Neuronal stem cell (in vitro differentiated cells): ENCODE measurements at regions not wholly inside any gene's neighbourhood (a gene's known extent, or its start where the extent isn't known, plus 50 kb on each side); places are given as distances from the start of the nearest gene placed in this dataset.

Experiments
- DNase-seq: peaks from one replicate; pipeline ENCODE4 v3.0.0-alpha.2; 2013; ENCODE audit warnings: low spot score
- H2AFZ ChIP-seq: one replicate; pipeline ENCODE4 v1.6.1; 2013; ENCODE audit warnings: mild to moderate bottlenecking, low read length, inconsistent platforms
- H2AK5ac ChIP-seq: 2 replicates; pipeline ENCODE4 v1.6.1; 2013; ENCODE audit warnings: low read depth, mild to moderate bottlenecking, inconsistent platforms, low read length, moderate library complexity, mixed read lengths
- H2BK120ac ChIP-seq: 2 replicates; pipeline ENCODE4 v1.6.1; 2013; ENCODE audit warnings: low read depth, mild to moderate bottlenecking, inconsistent platforms, low read length, moderate library complexity, mixed read lengths
- H2BK12ac ChIP-seq: one replicate; pipeline ENCODE4 v1.6.1; 2013; ENCODE audit warnings: low read length, inconsistent platforms
- H2BK15ac ChIP-seq: 2 replicates; pipeline ENCODE4 v1.6.1; 2013; ENCODE audit warnings: mild to moderate bottlenecking, low read length, inconsistent platforms, mixed read lengths
- H2BK5ac ChIP-seq: one replicate; pipeline ENCODE4 v1.6.1; 2013; ENCODE audit warnings: inconsistent platforms, mild to moderate bottlenecking, low read length, moderate library complexity
- H3K14ac ChIP-seq: one replicate; pipeline ENCODE4 v1.6.1; 2013; ENCODE audit warnings: low read length, inconsistent platforms
- H3K18ac ChIP-seq: 2 replicates; pipeline ENCODE4 v1.6.1; 2013; ENCODE audit warnings: low read length, inconsistent platforms
- H3K23ac ChIP-seq: 2 replicates; pipeline ENCODE4 v1.6.1; 2013; ENCODE audit warnings: low read depth, mild to moderate bottlenecking, mixed read lengths, low read length, inconsistent platforms; ENCODE audit not compliant: poor library complexity
- H3K27ac ChIP-seq: replicated peaks from 3 replicates; pipeline ENCODE4 v1.5.1; 2013; ENCODE audit warnings: low read length, inconsistent platforms
- H3K27me3 ChIP-seq, 3 experiments: 2 replicates each; pipeline ENCODE4 v1.6.1; 2013; ENCODE audit warnings: low read length in 3 of 3, mild to moderate bottlenecking in 2 of 3, inconsistent platforms in 1 of 3, low read depth in 1 of 3, mixed read lengths in 1 of 3, moderate library complexity in 1 of 3; ENCODE audit not compliant: control insufficient read depth in 3 of 3, insufficient read depth in 3 of 3
- H3K36me3 ChIP-seq, 2 donors: replicated peaks in 1 of 2; 2 replicates each; pipeline ENCODE4 v1.6.1; 2013; ENCODE audit warnings: low read length in 2 of 2; ENCODE audit not compliant: control insufficient read depth in 2 of 2, insufficient read depth in 2 of 2
- H3K4ac ChIP-seq: 2 replicates; pipeline ENCODE4 v1.6.1; 2013; ENCODE audit warnings: inconsistent platforms, mild to moderate bottlenecking, low read length, moderate library complexity
- H3K4me1 ChIP-seq, 2 donors: 1 replicate in 1 of 2; 2 replicates in 1 of 2; pipeline ENCODE4 v1.6.1; 2013; ENCODE audit warnings: low read length in 2 of 2, low read depth in 1 of 2; ENCODE audit not compliant: control insufficient read depth in 2 of 2, insufficient read depth in 1 of 2
- H3K4me2 ChIP-seq: one replicate; pipeline ENCODE4 v1.6.1; 2013; ENCODE audit warnings: mild to moderate bottlenecking, low read length, inconsistent platforms; ENCODE audit not compliant: insufficient read depth, poor library complexity, severe bottlenecking
- H3K4me3 ChIP-seq, 2 donors: 2 replicates each; pipeline ENCODE4 v1.5.1; 2013; ENCODE audit warnings: low read length in 2 of 2, mild to moderate bottlenecking in 2 of 2, inconsistent platforms in 1 of 2, moderate library complexity in 1 of 2
- H3K79me1 ChIP-seq: one replicate; pipeline ENCODE4 v1.6.1; 2013; ENCODE audit warnings: low read depth, mild to moderate bottlenecking, inconsistent platforms, low read length, moderate library complexity
- H3K9ac ChIP-seq: one replicate; pipeline ENCODE4 v1.6.1; 2013; ENCODE audit warnings: mild to moderate bottlenecking, low read depth, low read length, inconsistent platforms; ENCODE audit not compliant: poor library complexity
- H3K9me3 ChIP-seq, 2 donors: replicated peaks in 1 of 2; 2 replicates each; pipeline versions ENCODE3 to v1.6.1; 2013; ENCODE audit warnings: low read length in 2 of 2, mild to moderate bottlenecking in 2 of 2, inconsistent platforms in 1 of 2, low read depth in 1 of 2, mixed read lengths in 1 of 2, moderate library complexity in 1 of 2; ENCODE audit not compliant: control insufficient read depth in 2 of 2, insufficient read depth in 1 of 2
- H4K8ac ChIP-seq: one replicate; pipeline ENCODE4 v1.6.1; 2013; ENCODE audit warnings: low read depth, mild to moderate bottlenecking, inconsistent platforms, low read length, moderate library complexity
- H4K91ac ChIP-seq: one replicate; pipeline ENCODE4 v1.6.1; 2013; ENCODE audit warnings: low read length, low read depth, mild to moderate bottlenecking, inconsistent platforms; ENCODE audit not compliant: poor library complexity
- WGBS, 2 donors: extraction: QIAGEN DNeasy Blood & Tissue Kit; methylation state at CpG; one replicate each; pipeline ENCODE4 v1.1.7; 2013; ENCODE audit warnings: missing lambda C conversion rate in 2 of 2, mixed read lengths in 1 of 2; ENCODE audit not compliant: insufficient read length in 2 of 2, insufficient replicate concordance in 1 of 2; ENCODE audit errors: extremely low coverage in 2 of 2; 5-methylcytosine and 5-hydroxymethylcytosine counted together

DNA sequence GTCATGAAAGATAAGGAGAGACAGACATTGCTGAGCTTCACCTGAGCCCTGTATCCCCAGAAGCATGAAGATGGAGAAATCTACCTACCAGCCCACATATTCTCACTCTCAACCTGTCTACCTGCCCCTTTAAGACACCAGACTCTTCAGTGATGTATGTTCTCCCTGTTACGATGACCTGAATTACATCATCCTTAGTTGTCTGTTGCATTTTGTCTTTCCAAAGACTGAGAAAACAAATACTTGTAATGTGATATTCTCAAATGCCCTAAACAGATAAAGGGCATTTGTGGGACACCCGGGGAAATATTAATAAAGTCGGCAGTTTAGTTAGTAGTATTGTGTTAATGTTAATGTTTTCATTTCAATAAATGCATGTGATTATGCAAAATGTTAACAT is 305.8 kb upstream of the IGFBP3 start:
- H3K79me1 ChIP-seq, result no peaks in the 10 kb centered on the region
- H3K4me2 ChIP-seq, result no peak overlapping the region
- no peak overlapping the region for H3K14ac ChIP-seq
- no peak overlapping the region for H2BK12ac ChIP-seq
- H2AFZ ChIP-seq, result no peak overlapping the region
- H2AK5ac ChIP-seq, result no peak overlapping the region
- peaks cover 0 to under 1% of the 10 kb centered on the region in 2 donors for H3K9me3 ChIP-seq
- H2BK15ac ChIP-seq, result no peak overlapping the region
- no peak overlapping the region for H4K8ac ChIP-seq
- no peak overlapping the region for H3K18ac ChIP-seq
- no peak overlapping the region for H3K23ac ChIP-seq
- no peaks in the 10 kb centered on the region for H3K27me3 ChIP-seq
- no peak overlapping the region for H3K27ac ChIP-seq
- H2BK5ac ChIP-seq, result no peak overlapping the region
- H2BK120ac ChIP-seq, result no peak overlapping the region
- H3K4me3 ChIP-seq, result no peak overlapping the region
- H3K9ac ChIP-seq, result no peak overlapping the region
- WGBS, 2 donors, result no CpG with 5 or more reads among the region's 3 CpGs
- DNase-seq, result no peak
- no peak overlapping the region for H3K4ac ChIP-seq
- H3K4me1 ChIP-seq, result no peaks in the 10 kb centered on the region
- no peaks in the 10 kb centered on the region for H3K36me3 ChIP-seq
- no peak overlapping the region for H4K91ac ChIP-seq

DNA sequence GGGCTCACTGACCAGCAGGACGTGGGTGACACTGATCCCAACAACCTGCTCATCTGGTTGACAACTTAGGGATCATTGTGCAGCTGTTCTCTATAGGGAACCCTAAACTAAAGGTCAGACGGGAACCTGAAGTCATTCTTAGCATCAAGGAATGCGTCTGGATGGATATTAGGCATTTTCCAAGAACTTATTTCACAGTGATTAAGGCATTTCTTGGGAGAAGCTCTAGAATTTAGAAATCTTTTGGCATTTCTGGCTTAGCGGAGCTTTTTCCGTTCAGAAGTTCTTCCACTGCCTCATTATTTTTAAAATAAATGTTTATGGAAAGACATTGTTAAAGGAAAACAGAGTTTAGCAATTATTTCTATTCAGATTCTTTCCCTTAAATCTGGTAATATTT is 303.3 kb upstream of the IGFBP3 start:
- no peaks in the 10 kb centered on the region for H3K79me1 ChIP-seq
- H2BK120ac ChIP-seq, result no peak overlapping the region
- H3K9me3 ChIP-seq, result no peaks in the 10 kb centered on the region
- no peak for DNase-seq
- no peak overlapping the region for H3K23ac ChIP-seq
- no peak overlapping the region for H4K91ac ChIP-seq
- H3K27me3 ChIP-seq, result no peaks in the 10 kb centered on the region
- no peak overlapping the region for H2AFZ ChIP-seq
- no peak overlapping the region for H2BK5ac ChIP-seq
- no peak overlapping the region for H2AK5ac ChIP-seq
- H3K18ac ChIP-seq, result no peak overlapping the region
- no peak overlapping the region for H3K4ac ChIP-seq
- H2BK15ac ChIP-seq, result no peak overlapping the region
- H3K4me3 ChIP-seq, result no peak overlapping the region
- H3K4me2 ChIP-seq, result no peak overlapping the region
- H3K27ac ChIP-seq, result no peak overlapping the region
- no peak overlapping the region for H4K8ac ChIP-seq
- no peak overlapping the region for H3K14ac ChIP-seq
- no peak overlapping the region for H3K9ac ChIP-seq
- H3K4me1 ChIP-seq, result no peaks in the 10 kb centered on the region
- no CpG with 5 or more reads among the region's 5 CpGs for WGBS, 2 donors
- H2BK12ac ChIP-seq, result no peak overlapping the region
- no peaks in the 10 kb centered on the region for H3K36me3 ChIP-seq

DNA sequence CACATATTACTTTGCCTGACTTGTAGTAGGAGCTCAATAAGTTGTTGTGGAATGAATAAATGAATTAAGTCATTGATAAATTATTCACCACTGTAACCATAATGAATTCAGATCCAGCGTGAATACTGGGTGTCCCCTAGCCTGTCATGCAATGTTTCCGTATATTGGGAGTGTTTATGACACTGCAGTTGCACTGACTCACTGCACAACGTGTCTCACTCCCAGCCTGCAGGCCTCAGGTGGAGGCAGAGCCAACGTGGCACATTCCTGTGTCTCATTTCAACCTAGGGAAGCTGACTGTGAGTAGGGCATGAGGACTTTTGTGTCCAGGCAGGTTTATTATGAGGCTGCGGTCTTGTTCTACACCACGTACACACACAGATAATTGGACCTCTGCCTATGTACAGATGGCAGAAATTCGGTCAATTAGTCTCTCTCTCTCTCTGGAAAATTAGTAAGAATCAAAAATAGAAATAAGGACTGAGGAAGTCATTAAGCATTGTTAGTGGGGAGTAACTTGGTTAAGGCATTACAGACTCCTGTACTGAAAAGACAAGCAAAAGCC is 299.1 kb upstream of the IGFBP3 start:
- H3K27me3 ChIP-seq, result no peaks in the 10 kb centered on the region
- WGBS, 2 donors, result no CpG with 5 or more reads among the region's 7 CpGs

DNA sequence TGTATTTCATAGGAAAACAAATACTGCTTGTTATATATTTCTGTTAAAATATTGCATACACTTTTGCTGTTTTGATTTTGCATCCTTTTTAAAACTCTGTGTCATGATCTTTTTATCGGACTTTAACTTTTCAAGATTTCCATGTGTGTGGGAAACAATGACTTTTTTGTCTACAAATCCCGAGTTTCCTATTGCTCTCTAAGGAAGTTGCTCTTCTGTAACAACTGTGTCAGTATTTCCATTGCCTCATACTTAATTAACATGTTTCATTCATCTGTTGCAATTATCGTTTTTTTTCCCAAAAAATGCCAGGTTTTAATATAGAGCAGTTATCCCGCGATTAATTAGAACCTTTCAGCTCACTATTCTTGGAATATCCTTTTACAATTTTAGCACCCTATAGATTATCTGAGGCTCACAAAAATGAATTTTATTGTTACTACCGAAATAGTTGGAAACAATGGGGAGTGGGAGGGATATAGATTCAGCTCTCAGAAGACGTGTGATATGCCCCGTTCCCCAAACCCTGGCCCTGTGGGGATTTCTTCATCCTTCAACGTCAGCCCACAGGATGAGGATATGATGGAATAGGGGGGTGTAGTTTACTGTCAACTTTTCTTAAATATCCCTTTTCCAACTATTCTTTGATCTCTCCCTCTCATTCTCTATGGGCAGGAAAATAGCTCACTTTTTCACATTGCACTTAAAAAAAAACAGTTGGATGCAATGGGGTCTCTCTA is 297.6 kb upstream of the IGFBP3 start:
- H3K18ac ChIP-seq, result no peak overlapping the region
- no peak overlapping the region for H4K8ac ChIP-seq
- DNase-seq, result no peak
- H3K79me1 ChIP-seq, result no peaks in the 10 kb centered on the region
- no peaks in the 10 kb centered on the region for H3K9me3 ChIP-seq
- no peak overlapping the region for H2BK120ac ChIP-seq
- H3K23ac ChIP-seq, result no peak overlapping the region
- H2BK5ac ChIP-seq, result no peak overlapping the region
- no peak overlapping the region for H3K9ac ChIP-seq
- peaks cover 6 to 7% of the 10 kb centered on the region in 2 donors for H3K4me1 ChIP-seq
- no peak overlapping the region for H3K4me3 ChIP-seq
- H2AK5ac ChIP-seq, result no peak overlapping the region
- H3K4me2 ChIP-seq, result no peak overlapping the region
- H3K36me3 ChIP-seq, result no peaks in the 10 kb centered on the region
- no peak overlapping the region for H3K14ac ChIP-seq
- no peak overlapping the region for H2BK12ac ChIP-seq
- H3K27me3 ChIP-seq, result no peaks in the 10 kb centered on the region
- no peak overlapping the region for H2BK15ac ChIP-seq
- H2AFZ ChIP-seq, result no peak overlapping the region
- no peak overlapping the region for H3K27ac ChIP-seq
- no peak overlapping the region for H3K4ac ChIP-seq
- WGBS, 2 donors, result no CpG with 5 or more reads among the region's 9 CpGs
- no peak overlapping the region for H4K91ac ChIP-seq

More for the DNA sequence above, 299.1 kb upstream of the IGFBP3 start:
- Histone ChIP-seq H2AK5ac (no peak overlapping the region), H3K36me3 (no peaks in the 10 kb centered on the region), H2BK15ac (no peak overlapping the region), H3K18ac (no peak overlapping the region), H3K4me1 (peaks cover 6 to 7% of the 10 kb centered on the region in 2 donors), H3K79me1 (no peaks in the 10 kb centered on the region), H3K4me3 (no peak overlapping the region), H3K14ac (no peak overlapping the region), H3K9ac (no peak overlapping the region), H3K4me2 (no peak overlapping the region), H3K23ac (no peak overlapping the region), H4K91ac (no peak overlapping the region), H2AFZ (no peak overlapping the region), H2BK12ac (no peak overlapping the region), H3K27ac (no peak overlapping the region), H3K9me3 (no peaks in the 10 kb centered on the region), H2BK120ac (no peak overlapping the region), H4K8ac (no peak overlapping the region), H2BK5ac (no peak overlapping the region), H3K4ac (no peak overlapping the region)
- DNase-seq, result no peak
